Testis (tissue), 2 donors: ENCODE measurements at regions not wholly inside any gene's neighbourhood (a gene's known extent, or its start where the extent isn't known, plus 50 kb on each side); places are given as distances from the start of the nearest gene placed in this dataset.

Experiments
- DNase-seq: peaks from one replicate; pipeline ENCODE4 v3.0.0-alpha.2; 2019
- H3K27ac ChIP-seq, 2 donors: fragments of 200-600 bp; sonication (generic); one replicate each; pipeline ENCODE4 v1.5.1; 2019
- H3K27me3 ChIP-seq: fragments of 200-600 bp; sonication (generic); one replicate; pipeline ENCODE4 v1.5.1; 2019
- H3K36me3 ChIP-seq: fragments of 200-600 bp; sonication (generic); one replicate; pipeline ENCODE4 v1.5.1; 2017; ENCODE audit warnings: low read depth; ENCODE audit errors: missing control alignments
- H3K4me1 ChIP-seq: fragments of 200-600 bp; sonication (generic); one replicate; pipeline ENCODE4 v1.5.1; 2019
- H3K4me3 ChIP-seq, 2 donors: fragments of 200-600 bp; sonication (generic); one replicate each; pipeline ENCODE4 v1.5.1; 2017 to 2019
- H3K9me3 ChIP-seq: fragments of 200-600 bp; sonication (generic); one replicate; pipeline ENCODE4 v1.5.1; 2017
- POLR2A ChIP-seq: fragments of 450-650 bp; IDR thresholded peaks from one replicate; pipeline ENCODE4 v1.6.1; 2017; ENCODE audit warnings: antibody characterized with exemption, mild to moderate bottlenecking, moderate library complexity
- whole genome bisulfite sequencing, 2 donors: methylation state at CpG; one replicate each; pipeline ENCODE4 v1.1.5; 2018; 5-methylcytosine and 5-hydroxymethylcytosine counted together
- intact Hi-C: fragments of 100-400 bp; cut with DNase I; formaldehyde crosslinking; loops from one replicate; pipeline ENCODE4 v1.15.1; 2023; ENCODE audit warnings: low total_unique reads
- TF ChIP-seq, protein P1 (sequence below), 3 experiments: fragments of 450-650 bp in 2 of 3; fragments of 200-600 bp in 1 of 3; sonication (generic) in 1 of 3; IDR thresholded peaks; one replicate each; pipeline ENCODE4 v1.5.1; 2016 to 2019; ENCODE audit warnings: antibody characterized with exemption in 3 of 3, mild to moderate bottlenecking in 2 of 3, moderate library complexity in 1 of 3

- intact Hi-C loops = no loop called here
- H3K4me3 ChIP-seq = no peak overlapping the region
- DNase-seq = peak; percentile 39
- TF ChIP-seq, protein P1, sequence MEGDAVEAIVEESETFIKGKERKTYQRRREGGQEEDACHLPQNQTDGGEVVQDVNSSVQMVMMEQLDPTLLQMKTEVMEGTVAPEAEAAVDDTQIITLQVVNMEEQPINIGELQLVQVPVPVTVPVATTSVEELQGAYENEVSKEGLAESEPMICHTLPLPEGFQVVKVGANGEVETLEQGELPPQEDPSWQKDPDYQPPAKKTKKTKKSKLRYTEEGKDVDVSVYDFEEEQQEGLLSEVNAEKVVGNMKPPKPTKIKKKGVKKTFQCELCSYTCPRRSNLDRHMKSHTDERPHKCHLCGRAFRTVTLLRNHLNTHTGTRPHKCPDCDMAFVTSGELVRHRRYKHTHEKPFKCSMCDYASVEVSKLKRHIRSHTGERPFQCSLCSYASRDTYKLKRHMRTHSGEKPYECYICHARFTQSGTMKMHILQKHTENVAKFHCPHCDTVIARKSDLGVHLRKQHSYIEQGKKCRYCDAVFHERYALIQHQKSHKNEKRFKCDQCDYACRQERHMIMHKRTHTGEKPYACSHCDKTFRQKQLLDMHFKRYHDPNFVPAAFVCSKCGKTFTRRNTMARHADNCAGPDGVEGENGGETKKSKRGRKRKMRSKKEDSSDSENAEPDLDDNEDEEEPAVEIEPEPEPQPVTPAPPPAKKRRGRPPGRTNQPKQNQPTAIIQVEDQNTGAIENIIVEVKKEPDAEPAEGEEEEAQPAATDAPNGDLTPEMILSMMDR (IDR thresholded peaks at IDR 0.05) = no peak
- TF ChIP-seq POLR2A = no peak
- H3K4me1 ChIP-seq = no peaks in the 10 kb centered on the region
- H3K27ac ChIP-seq = no peak overlapping the region
- H3K9me3 ChIP-seq = no peaks in the 10 kb centered on the region
- no peaks in the 10 kb centered on the region for H3K27me3 ChIP-seq
- H3K36me3 ChIP-seq = no peaks in the 10 kb centered on the region
- 29 to 39% methylated on average over 7 of the region's 7 CpGs for WGBS, 2 donors
These were observed 390.1 kb downstream of the GATA3 start for GRCh38 chr10:8444630-8445029.

DNA sequence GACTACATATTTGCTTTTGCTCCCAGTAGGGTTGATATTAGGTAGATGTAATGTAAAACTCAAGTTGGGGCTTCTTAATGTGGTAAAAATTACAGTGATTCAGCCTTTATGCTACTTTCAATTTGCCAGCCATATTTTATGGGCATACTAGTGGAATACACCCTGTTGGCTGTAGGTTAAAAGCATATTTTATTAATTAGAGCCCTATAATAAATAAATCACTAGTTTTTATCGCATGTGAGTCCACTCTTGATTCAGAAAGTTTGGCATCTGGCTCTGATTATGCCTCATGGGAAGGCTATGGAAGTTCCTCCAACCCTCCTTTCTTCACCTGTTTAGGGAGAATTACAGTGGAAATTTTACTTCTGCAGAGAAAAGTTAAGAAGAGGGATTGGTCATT lies 390.9 kb downstream of the GATA3 start:
- no peaks in the 10 kb centered on the region for H3K27me3 ChIP-seq
- no peak for DNase-seq
- H3K4me1 ChIP-seq = no peaks in the 10 kb centered on the region
- 52 to 63% methylated on average over 1 of the region's 1 CpG for WGBS, 2 donors
- intact Hi-C loops = no loop called here
- no peak overlapping the region for H3K4me3 ChIP-seq
- H3K36me3 ChIP-seq = no peaks in the 10 kb centered on the region
- H3K27ac ChIP-seq = no peak overlapping the region
- no peak for TF ChIP-seq POLR2A
- TF ChIP-seq, protein P1 (IDR thresholded peaks at IDR 0.05) = no peak
- H3K9me3 ChIP-seq = no peaks in the 10 kb centered on the region

- no peak overlapping the region for H3K27ac ChIP-seq
- H3K27me3 ChIP-seq = no peaks in the 10 kb centered on the region
- 38 to 55% methylated on average over 9 of the region's 9 CpGs for WGBS, 2 donors
- H3K36me3 ChIP-seq = no peaks in the 10 kb centered on the region
- no peak overlapping the region for H3K4me3 ChIP-seq
- H3K4me1 ChIP-seq = no peaks in the 10 kb centered on the region
- no peak for DNase-seq
- no peaks in the 10 kb centered on the region for H3K9me3 ChIP-seq
- no peak for TF ChIP-seq POLR2A
- TF ChIP-seq, protein P1 (IDR thresholded peaks at IDR 0.05) = no peak
- intact Hi-C loops = no loop called here
These were observed 395.4 kb downstream of the GATA3 start for GRCh38 chr10:8449909-8450308.

DNA sequence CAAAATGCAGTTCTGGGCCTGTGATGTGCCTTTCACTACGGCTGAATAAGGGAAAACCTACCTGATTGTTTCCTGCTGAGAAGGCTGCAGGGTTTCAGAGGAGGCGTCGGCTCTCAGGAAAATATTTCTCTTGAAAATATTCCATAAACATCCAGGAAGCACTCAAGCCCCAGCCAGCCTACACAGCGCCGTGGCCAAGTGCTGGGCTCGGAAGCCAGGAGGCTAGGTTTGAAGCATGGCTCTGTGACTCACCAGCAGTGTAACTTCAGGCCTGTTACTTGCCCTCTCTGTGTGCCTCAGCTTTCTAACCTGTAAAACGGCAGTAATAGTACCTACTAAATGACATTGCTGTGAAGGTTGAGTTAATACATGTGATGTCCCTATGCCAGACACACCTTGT lies 399.1 kb downstream of the GATA3 start:
- no peak for TF ChIP-seq POLR2A
- TF ChIP-seq, protein P1 (IDR thresholded peaks at IDR 0.05) = no peak
- no peaks in the 10 kb centered on the region for H3K27me3 ChIP-seq
- intact Hi-C loops = no loop called here
- DNase-seq = no peak
- H3K27ac ChIP-seq = no peak overlapping the region
- no peaks in the 10 kb centered on the region for H3K4me1 ChIP-seq
- H3K9me3 ChIP-seq = no peaks in the 10 kb centered on the region
- H3K4me3 ChIP-seq = no peak overlapping the region
- H3K36me3 ChIP-seq = no peaks in the 10 kb centered on the region
- WGBS, 2 donors = 46 to 61% methylated on average over 6 to 7 of the region's 7 CpGs

GRCh38 chr10:8454357-8454756 lies 399.9 kb downstream of the GATA3 start:
- no peak overlapping the region for H3K4me3 ChIP-seq
- DNase-seq = no peak
- H3K27ac ChIP-seq = no peak overlapping the region
- no peaks in the 10 kb centered on the region for H3K27me3 ChIP-seq
- TF ChIP-seq, protein P1 (IDR thresholded peaks at IDR 0.05) = no peak
- TF ChIP-seq POLR2A = no peak
- no peaks in the 10 kb centered on the region for H3K36me3 ChIP-seq
- no peaks in the 10 kb centered on the region for H3K9me3 ChIP-seq
- WGBS, 2 donors = 89 to 90% methylated on average over 3 of the region's 3 CpGs
- intact Hi-C loops = no loop called here
- H3K4me1 ChIP-seq = no peaks in the 10 kb centered on the region
